ENCODE measurements at regions not wholly inside any gene's neighbourhood (a gene's known extent, or its start where the extent isn't known, plus 50 kb on each side); places are given as distances from the start of the nearest gene placed in this dataset.

DNA sequence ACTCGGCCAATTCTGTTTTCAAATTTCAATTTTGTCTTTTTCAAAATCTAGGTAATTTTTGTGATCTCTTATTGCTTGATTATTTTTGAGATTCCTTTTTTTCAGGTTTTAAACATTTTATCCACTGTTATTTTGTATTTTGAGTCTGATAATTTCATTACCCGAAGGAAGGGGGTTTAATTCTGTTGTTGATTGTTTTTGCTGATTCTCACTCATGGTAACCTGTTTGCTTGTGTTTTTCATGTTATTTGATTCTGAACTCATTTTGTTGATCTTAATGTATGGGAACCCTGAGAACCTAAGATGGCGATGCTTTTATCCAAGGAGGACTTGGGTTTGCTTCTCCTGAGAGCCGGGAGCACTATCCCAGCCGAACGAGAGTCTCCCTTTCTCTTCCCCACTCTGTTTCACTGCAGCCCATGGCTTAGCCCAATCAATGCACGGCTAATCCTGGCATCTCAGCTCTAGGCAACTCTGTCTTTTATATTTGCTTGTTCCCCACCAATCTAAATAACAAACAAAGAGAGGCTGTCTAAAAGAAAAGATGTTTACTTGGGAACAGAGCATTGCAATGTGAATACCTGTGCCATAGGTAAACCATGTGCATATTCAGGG is 73.2 kb upstream of the ZCCHC2 start:
- POLR2A ChIA-PET (ENCODE audit: unreplicated experiment) = no interaction called here
- H3K4me1 ChIP-seq (ENCODE audit: insufficient read depth, low read length) = peaks cover 30% of the 10 kb centered on the region
- DNase-seq = no peak

DNA sequence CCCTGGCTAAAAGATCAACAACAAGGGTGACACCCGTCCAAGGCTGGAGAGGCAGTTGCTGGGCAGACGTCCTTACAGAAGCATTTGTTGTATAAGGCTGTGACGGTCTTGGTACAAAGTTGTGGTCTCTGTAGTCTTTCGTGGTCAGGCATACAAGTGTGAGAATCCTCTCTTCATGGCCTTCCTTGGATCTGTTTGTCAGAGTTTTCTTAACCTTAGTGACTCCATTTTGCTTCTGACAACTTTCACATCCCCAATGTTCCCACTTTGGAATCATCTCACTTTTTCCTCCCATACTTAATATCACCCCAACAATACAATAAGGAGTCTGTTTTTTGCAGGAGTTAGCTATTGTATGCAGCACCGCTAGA is 72.7 kb upstream of the ZCCHC2 start:
- H3K4me2 ChIP-seq (ENCODE audit: low read length) = peak overlapping the region; percentile 65
- H3K79me2 ChIP-seq (ENCODE audit: low read length) = no peaks in the 10 kb centered on the region
- H3K4me1 ChIP-seq (ENCODE audit: insufficient read depth, low read length) = peaks cover 30% of the 10 kb centered on the region
- H4K20me1 ChIP-seq (ENCODE audit: low read length) = no peaks in the 10 kb centered on the region
- no peaks in the 10 kb centered on the region for H3K36me3 ChIP-seq (ENCODE audit: low read depth, low read length)
- DNase-seq (no peak), ATAC-seq (no peak)
- ChIA-PET CTCF (interaction anchor here (1.3 kb wide), 1 partner anchor 25 kb away, joined by 5 read pairs; no protein-coding TSS in a partner anchor), POLR2A (ENCODE audit: unreplicated experiment) (no interaction called here)
- H2AFZ ChIP-seq (ENCODE audit: low read length) = no peak overlapping the region
- no peak overlapping the region for H3K9ac ChIP-seq (ENCODE audit: low read length)
- TF ChIP-seq EZH2phosphoT487 (IDR thresholded peaks at IDR 0.05; ENCODE audit: borderline replicate concordance, low read length) (no peak), EZH2 (IDR thresholded peaks at IDR 0.05; ENCODE audit: low read length, unreplicated experiment) (no peak)
- TF ChIP-seq, protein P1, sequence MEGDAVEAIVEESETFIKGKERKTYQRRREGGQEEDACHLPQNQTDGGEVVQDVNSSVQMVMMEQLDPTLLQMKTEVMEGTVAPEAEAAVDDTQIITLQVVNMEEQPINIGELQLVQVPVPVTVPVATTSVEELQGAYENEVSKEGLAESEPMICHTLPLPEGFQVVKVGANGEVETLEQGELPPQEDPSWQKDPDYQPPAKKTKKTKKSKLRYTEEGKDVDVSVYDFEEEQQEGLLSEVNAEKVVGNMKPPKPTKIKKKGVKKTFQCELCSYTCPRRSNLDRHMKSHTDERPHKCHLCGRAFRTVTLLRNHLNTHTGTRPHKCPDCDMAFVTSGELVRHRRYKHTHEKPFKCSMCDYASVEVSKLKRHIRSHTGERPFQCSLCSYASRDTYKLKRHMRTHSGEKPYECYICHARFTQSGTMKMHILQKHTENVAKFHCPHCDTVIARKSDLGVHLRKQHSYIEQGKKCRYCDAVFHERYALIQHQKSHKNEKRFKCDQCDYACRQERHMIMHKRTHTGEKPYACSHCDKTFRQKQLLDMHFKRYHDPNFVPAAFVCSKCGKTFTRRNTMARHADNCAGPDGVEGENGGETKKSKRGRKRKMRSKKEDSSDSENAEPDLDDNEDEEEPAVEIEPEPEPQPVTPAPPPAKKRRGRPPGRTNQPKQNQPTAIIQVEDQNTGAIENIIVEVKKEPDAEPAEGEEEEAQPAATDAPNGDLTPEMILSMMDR (conservative IDR thresholded peaks at IDR 0.05; ENCODE audit: low read depth, low read length) = no peak
- H3K4me3 ChIP-seq (ENCODE audit: low read length) = no peak overlapping the region; the same call in 1 of the 2 replicates
- no peaks in the 10 kb centered on the region for H3K9me2 ChIP-seq (replicated peaks; ENCODE audit: low read length)
- no peaks in the 10 kb centered on the region for H3K9me3 ChIP-seq (ENCODE audit: low read length)
- peak overlapping the region; percentile 82 for H3K27ac ChIP-seq (ENCODE audit: low read length)
- no peaks in the 10 kb centered on the region for H3F3A ChIP-seq (ENCODE audit: low read length, unreplicated experiment)
- intact Hi-C loops (cut with micrococcal nuclease) = loop anchor here (2.0 kb wide), 2 partner anchors 35 to 77 kb away; no protein-coding TSS in a partner anchor
- no peaks in the 10 kb centered on the region for H3K27me3 ChIP-seq (ENCODE audit: low read length)
- BruUV-seq (replicated peaks) = no TSS peak

More for the DNA sequence above, 73.2 kb upstream of the ZCCHC2 start:
- no peak overlapping the region for H3K4me3 ChIP-seq (ENCODE audit: low read length)
- H3K9me2 ChIP-seq (replicated peaks; ENCODE audit: low read length) = no peaks in the 10 kb centered on the region
- H3K36me3 ChIP-seq (ENCODE audit: low read depth, low read length) = no peaks in the 10 kb centered on the region
- H3K9me3 ChIP-seq (ENCODE audit: low read length) = no peaks in the 10 kb centered on the region
- no peak for ATAC-seq
- CTCF ChIA-PET = no interaction called here
- no peak overlapping the region for H3K9ac ChIP-seq (ENCODE audit: low read length)
- no peak overlapping the region for H3K27ac ChIP-seq (ENCODE audit: low read length)
- no peaks in the 10 kb centered on the region for H3K27me3 ChIP-seq (ENCODE audit: low read length)
- H3F3A ChIP-seq (ENCODE audit: low read length, unreplicated experiment) = no peaks in the 10 kb centered on the region
- no peaks in the 10 kb centered on the region for H4K20me1 ChIP-seq (ENCODE audit: low read length)
- H2AFZ ChIP-seq (ENCODE audit: low read length) = no peak overlapping the region
- no TSS peak for BruUV-seq (replicated peaks)
- no peaks in the 10 kb centered on the region for H3K79me2 ChIP-seq (ENCODE audit: low read length)
- no peak overlapping the region for H3K4me2 ChIP-seq (ENCODE audit: low read length)
- no peak for TF ChIP-seq EZH2phosphoT487 (IDR thresholded peaks at IDR 0.05; ENCODE audit: borderline replicate concordance, low read length)
- TF ChIP-seq, protein P1 (conservative IDR thresholded peaks at IDR 0.05; ENCODE audit: low read depth, low read length) = no peak
- no peak for TF ChIP-seq EZH2 (IDR thresholded peaks at IDR 0.05; ENCODE audit: low read length, unreplicated experiment)
- intact Hi-C loops (cut with micrococcal nuclease) = loop anchor here (2.0 kb wide), 2 partner anchors 35 to 77 kb away; no protein-coding TSS in a partner anchor

Measured in PC-3 (cell line).